DND-41 (cell line): ENCODE measurements at regions not wholly inside any gene's neighbourhood (a gene's known extent, or its start where the extent isn't known, plus 50 kb on each side); places are given as distances from the start of the nearest gene placed in this dataset.

Experiments used
- EZH2 ChIP-seq: IDR thresholded peaks from 3 replicates; pipeline ENCODE4 v1.6.1; 2012; ENCODE audit warnings: borderline replicate concordance, low read depth, mild to moderate bottlenecking, moderate library complexity, low read length, inconsistent platforms; ENCODE audit not compliant: severe bottlenecking
- TF ChIP-seq, protein P1 (sequence below): IDR thresholded peaks from 2 replicates; pipeline ENCODE4 v1.5.1; 2012; ENCODE audit warnings: borderline replicate concordance, low read length, moderate library complexity, mild to moderate bottlenecking; ENCODE audit not compliant: poor library complexity, severe bottlenecking; ENCODE audit errors: extremely low read depth

DNA sequence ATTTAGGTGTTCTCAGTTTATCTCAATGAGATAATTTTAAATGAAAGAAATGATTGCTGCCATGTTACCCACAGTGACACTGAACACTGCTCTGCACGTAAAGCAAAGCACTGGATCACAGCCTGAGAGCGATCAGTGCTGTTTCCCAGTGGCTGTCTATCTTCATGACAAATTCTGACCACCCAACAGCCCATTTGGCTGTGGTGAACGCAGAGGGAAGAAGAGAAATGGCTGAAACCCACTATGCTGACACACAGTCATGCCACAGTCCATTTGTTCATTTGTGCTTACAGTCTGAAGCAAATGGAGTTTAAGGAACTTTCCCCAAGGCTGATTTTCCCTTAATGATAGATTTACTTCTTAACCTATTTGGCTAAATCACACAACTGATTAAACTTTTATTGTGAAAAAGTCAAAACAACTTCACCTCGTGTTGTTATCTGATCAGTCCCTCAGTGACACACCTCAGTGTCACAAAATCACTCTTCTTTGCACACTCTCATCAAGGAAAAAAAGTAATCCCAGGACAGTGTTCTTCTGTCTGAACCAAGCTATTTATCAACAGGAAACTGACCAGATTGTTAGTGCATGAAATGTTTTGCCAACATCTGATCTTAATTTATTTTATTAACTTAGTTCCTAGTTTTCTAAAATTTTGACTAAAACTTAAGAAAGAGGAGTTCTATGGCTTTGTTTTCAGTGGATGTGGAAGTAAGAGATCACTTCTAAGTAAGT is 225.1 kb downstream of the TBX18 start:
- TF ChIP-seq, protein P1, sequence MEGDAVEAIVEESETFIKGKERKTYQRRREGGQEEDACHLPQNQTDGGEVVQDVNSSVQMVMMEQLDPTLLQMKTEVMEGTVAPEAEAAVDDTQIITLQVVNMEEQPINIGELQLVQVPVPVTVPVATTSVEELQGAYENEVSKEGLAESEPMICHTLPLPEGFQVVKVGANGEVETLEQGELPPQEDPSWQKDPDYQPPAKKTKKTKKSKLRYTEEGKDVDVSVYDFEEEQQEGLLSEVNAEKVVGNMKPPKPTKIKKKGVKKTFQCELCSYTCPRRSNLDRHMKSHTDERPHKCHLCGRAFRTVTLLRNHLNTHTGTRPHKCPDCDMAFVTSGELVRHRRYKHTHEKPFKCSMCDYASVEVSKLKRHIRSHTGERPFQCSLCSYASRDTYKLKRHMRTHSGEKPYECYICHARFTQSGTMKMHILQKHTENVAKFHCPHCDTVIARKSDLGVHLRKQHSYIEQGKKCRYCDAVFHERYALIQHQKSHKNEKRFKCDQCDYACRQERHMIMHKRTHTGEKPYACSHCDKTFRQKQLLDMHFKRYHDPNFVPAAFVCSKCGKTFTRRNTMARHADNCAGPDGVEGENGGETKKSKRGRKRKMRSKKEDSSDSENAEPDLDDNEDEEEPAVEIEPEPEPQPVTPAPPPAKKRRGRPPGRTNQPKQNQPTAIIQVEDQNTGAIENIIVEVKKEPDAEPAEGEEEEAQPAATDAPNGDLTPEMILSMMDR = no peak
- no peak for TF ChIP-seq EZH2
